SJCRH30 (cell line): ENCODE measurements at regions not wholly inside any gene's neighbourhood (a gene's known extent, or its start where the extent isn't known, plus 50 kb on each side); places are given as distances from the start of the nearest gene placed in this dataset.

Experiments
- DNase-seq, 2 experiments: peaks; one replicate each; pipeline ENCODE4 v3.0.0-alpha.2; 2015 to 2020
- H3K27ac ChIP-seq: fragments of 250-450 bp; sonication (Bioruptor Pico); 2 replicates; pipeline ENCODE4 v1.5.1; 2020; ENCODE audit warnings: mild to moderate bottlenecking, moderate library complexity
- H3K27me3 ChIP-seq: fragments of 250-450 bp; sonication (Bioruptor Pico); 2 replicates; pipeline ENCODE4 v1.5.1; 2020; ENCODE audit warnings: mild to moderate bottlenecking, moderate library complexity
- H3K36me3 ChIP-seq: fragments of 250-450 bp; sonication (Bioruptor Pico); 2 replicates; pipeline ENCODE4 v1.5.1; 2020; ENCODE audit warnings: mild to moderate bottlenecking, moderate library complexity
- H3K4me1 ChIP-seq: fragments of 250-450 bp; sonication (Bioruptor Pico); 2 replicates; pipeline ENCODE4 v1.5.1; 2020; ENCODE audit warnings: mild to moderate bottlenecking, moderate library complexity
- H3K4me3 ChIP-seq: fragments of 250-450 bp; sonication (Bioruptor Pico); 2 replicates; pipeline ENCODE4 v1.5.1; 2020; ENCODE audit warnings: mild to moderate bottlenecking, moderate library complexity
- H3K9me3 ChIP-seq: fragments of 250-450 bp; sonication (Bioruptor Pico); replicated peaks from 2 replicates; pipeline ENCODE4 v1.5.1; 2020; ENCODE audit warnings: mild to moderate bottlenecking, moderate library complexity

DNA sequence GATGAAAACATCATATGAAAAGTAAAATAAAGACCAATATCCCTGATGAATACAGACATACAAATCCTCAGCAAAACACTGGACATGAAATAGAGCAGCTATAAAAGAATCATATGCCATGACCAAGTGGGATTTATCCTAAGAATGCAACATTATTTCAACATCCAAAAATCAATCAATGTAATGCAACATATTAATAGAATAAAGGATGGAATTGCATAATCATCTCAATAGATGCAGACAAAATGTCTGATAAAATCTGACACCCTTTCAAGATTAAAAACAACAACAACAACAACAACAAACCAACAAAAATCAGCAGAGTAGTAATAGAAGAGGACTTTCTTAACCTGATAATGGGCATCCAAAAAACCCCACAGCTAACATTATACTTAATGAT is 63.8 kb upstream of the IL1R1 start:
- Histone ChIP-seq H3K36me3 (no peaks in the 10 kb centered on the region), H3K9me3 (no peaks in the 10 kb centered on the region)
- DNase-seq = no peak

DNA sequence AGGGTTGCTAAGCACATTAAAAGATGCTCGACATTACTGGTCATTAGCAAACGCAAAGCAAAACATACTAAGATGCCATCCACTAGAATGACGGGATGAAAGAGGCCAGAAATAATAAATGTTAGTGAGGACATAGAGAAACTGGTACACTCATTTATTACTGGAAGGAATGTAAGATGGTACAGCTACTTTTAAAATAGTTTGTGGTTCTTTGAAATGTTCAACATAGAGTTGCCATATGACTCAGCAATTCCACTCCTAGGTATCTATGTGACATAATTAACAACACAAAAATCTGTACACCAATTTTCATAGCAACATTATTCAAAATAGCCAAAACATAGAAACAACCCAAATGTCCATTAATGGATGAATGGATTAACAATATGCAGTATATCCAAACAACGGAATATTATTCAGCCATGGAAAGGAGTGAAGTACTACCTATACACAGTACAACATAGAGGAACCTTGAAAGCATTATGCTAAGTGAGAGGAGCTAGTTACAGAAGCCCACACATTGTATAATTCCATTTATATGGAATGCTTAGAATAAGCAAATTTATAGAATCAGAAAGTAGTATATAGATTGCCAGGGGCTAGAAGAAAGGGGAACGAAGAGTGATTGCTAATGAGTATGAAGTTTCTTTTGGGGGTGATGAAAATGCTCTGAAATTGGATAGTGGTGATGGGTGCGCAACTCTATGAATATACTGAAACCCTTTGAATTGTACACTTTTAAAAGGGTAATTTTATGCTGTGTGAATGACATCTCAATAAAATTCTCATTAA is 61.9 kb upstream of the IL1R1 start:
- Histone ChIP-seq H3K4me1 (no peaks in the 10 kb centered on the region), H3K27ac (no peak overlapping the region), H3K27me3 (no peaks in the 10 kb centered on the region), H3K36me3 (no peaks in the 10 kb centered on the region), H3K9me3 (no peaks in the 10 kb centered on the region), H3K4me3 (no peak overlapping the region)
- no peak for DNase-seq

More for the DNA sequence above, 63.8 kb upstream of the IL1R1 start:
- H3K27me3 ChIP-seq = no peaks in the 10 kb centered on the region
- no peaks in the 10 kb centered on the region for H3K4me1 ChIP-seq
- no peak overlapping the region for H3K4me3 ChIP-seq
- no peak overlapping the region for H3K27ac ChIP-seq

DNA sequence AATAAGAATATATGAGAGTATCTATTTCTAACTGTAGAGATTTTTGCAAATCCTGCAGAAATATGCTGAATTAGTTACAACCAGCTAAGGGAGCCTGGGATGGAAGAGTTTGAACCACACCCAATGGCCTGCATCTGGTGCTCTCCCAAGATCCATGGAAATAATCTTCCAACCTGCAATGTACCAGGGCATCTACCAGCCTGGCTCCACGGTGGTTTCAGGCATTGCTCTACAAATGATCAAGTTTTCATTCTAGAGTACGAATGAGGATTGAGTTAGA is 61.4 kb upstream of the IL1R1 start:
- Histone ChIP-seq H3K9me3 (no peaks in the 10 kb centered on the region), H3K4me3 (no peak overlapping the region), H3K4me1 (no peaks in the 10 kb centered on the region), H3K27me3 (no peaks in the 10 kb centered on the region), H3K36me3 (no peaks in the 10 kb centered on the region), H3K27ac (no peak overlapping the region)
- no peak for DNase-seq

DNA sequence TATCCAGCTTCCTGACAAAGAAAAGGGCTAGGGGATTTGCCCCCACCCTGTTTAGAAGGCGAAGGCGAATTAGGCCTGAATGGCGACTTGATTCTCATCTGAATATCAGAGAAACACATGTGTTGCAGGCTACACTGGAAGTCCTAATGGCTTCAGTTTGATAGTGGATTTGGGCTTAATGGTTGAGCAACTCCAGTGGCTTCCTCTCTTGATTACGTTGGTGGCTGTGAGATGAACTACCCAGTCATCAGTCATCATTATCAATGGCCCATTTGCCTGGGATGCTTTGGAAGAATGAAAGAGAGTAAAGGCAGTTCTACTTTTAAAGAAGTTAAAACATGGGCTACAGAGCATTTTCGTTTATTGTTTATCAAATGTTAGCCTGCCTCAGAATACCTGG is 60.9 kb upstream of the IL1R1 start:
- Histone ChIP-seq H3K4me3 (no peak overlapping the region), H3K27me3 (no peaks in the 10 kb centered on the region), H3K27ac (no peak overlapping the region), H3K4me1 (no peaks in the 10 kb centered on the region), H3K36me3 (no peaks in the 10 kb centered on the region), H3K9me3 (no peaks in the 10 kb centered on the region)
- DNase-seq = no peak

DNA sequence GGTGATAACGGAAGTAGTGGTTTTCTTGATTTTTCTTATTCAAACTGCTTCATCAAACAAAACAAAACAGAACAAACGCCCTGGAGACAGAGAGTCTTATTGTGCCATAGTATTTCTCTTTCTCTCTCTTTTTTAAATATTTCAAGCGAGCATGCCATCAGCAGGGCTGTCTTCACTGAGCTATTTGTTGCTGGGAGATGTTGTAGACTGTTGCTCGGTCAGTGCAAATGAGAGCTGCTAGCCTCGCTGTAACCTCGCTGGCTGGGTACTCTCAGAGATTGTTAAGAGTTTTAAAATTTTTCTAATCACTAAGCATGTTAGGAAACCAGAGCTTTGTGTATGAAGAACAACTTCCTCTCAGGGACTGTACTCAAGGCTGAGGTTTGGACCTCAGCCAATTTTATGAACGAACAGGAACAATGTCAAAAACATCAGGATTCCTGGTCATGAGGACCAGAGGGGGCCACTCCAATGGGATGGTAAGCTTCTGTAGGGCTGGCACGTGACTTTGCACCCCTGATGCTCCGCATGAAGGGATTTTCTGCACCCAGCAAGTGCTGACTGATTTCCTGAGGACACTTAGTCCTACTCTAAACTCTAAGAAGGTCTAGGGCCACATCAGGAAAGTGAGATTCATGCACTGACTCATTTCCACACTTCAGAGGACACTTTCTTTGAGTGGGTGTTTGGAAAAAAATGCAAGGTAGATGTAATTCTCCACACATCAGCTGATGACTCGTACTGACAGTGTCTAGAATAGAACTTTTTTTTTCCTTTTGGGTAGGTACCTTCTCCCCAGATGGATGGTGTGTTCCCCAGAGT is 59.8 kb upstream of the IL1R1 start:
- peak in 1 of 2 experiments; percentile 36 for DNase-seq
- no peak overlapping the region for H3K4me3 ChIP-seq
- H3K4me1 ChIP-seq = no peaks in the 10 kb centered on the region
- no peaks in the 10 kb centered on the region for H3K27me3 ChIP-seq
- H3K36me3 ChIP-seq = no peaks in the 10 kb centered on the region
- no peak overlapping the region for H3K27ac ChIP-seq
- no peaks in the 10 kb centered on the region for H3K9me3 ChIP-seq

DNA sequence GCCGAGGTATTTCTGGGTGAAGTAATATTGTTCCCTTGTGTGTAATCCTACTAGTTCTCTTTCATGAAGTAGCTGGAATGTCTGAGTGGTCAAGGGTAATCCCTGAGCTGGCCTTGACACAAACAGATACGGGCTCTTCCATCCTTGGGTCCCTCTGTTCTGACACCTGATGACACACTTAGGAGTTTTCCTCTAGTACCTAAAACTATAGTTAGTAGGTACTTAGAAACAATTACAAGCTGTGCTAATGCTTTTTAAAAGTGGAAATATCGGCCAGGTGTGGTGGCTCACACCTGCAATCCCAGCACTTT is 59.2 kb upstream of the IL1R1 start:
- no peaks in the 10 kb centered on the region for H3K4me1 ChIP-seq
- H3K9me3 ChIP-seq = no peaks in the 10 kb centered on the region
- no peak overlapping the region for H3K27ac ChIP-seq
- no peak for DNase-seq
- no peak overlapping the region for H3K4me3 ChIP-seq
- H3K27me3 ChIP-seq = no peaks in the 10 kb centered on the region
- H3K36me3 ChIP-seq = no peaks in the 10 kb centered on the region

DNA sequence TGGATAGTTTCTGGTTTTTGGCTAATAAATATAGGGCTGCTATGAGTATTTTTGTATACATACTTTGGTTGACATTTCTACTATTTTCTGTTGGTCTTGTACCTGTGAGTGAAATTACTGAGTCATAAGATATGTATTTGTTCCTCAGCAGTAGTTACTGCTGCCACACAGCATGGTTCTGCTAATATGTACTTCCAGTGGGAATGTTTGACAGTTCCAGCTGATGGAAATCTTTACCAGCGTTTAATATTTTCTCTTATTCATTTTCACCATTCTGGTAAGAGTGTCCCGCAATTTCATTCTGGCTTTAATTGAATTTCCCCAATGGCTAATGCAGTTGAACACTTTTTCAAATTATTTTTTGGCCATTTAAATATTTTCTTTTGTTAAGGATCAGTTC is 57.9 kb upstream of the IL1R1 start:
- Histone ChIP-seq H3K4me1 (no peaks in the 10 kb centered on the region), H3K27ac (no peak overlapping the region), H3K4me3 (no peak overlapping the region), H3K36me3 (no peaks in the 10 kb centered on the region), H3K27me3 (no peaks in the 10 kb centered on the region), H3K9me3 (no peaks in the 10 kb centered on the region)
- DNase-seq = no peak

DNA sequence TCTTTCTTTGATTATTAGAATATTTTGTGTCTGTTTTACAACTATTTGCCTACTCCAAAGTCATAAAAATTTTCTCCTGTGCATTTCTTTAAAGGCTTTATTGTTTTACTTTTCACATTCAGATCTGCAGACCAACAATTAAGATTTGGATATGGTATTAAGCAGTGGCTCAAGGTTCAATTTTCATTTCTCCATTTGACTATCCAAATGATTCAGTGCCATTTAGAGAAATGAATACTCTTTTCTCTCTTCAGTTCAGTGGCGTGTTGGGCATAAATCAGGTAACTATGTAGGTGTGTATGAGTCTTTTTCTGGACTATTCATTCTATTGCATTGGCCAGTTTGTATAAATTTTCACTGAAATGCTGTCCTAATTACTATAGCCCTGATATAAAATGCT is 57.3 kb upstream of the IL1R1 start:
- Histone ChIP-seq H3K27me3 (no peaks in the 10 kb centered on the region), H3K36me3 (no peaks in the 10 kb centered on the region), H3K4me3 (no peak overlapping the region), H3K4me1 (no peaks in the 10 kb centered on the region), H3K9me3 (no peaks in the 10 kb centered on the region), H3K27ac (no peak overlapping the region)
- no peak for DNase-seq

DNA sequence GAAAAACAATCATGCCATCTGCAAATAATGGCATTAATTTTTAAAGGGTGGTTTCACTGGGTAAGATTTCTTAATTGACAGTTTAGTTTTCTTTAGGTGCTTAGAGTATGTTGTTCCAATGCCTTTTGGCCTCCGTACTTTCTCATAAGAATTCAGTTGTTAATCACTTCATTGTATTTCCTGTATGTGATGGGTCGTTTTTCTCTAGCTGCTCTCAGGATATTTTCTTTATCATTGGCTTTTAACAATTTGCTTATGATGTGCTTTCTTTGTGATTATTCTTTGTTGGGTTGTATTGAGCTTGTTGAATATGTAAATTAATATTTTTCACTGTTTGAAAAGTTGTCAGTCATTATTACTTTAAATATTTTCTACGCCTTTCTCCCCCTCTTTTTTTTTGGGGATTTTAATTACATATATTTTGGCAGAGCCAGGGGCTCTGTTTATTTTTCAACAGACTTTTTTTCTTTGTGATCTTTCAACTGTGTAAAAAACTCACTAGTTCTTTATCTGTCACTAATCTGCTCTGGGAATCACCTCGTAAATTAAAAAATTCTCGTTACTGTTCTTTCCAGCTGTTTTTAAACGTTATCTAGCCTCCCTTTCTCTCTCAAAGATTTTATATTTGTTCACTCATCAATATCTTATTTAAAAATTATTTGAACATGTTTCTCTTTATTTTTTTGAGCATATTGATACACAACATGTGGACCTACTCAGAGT is 56.2 kb upstream of the IL1R1 start:
- DNase-seq = no peak
- H3K36me3 ChIP-seq = no peaks in the 10 kb centered on the region

DNA sequence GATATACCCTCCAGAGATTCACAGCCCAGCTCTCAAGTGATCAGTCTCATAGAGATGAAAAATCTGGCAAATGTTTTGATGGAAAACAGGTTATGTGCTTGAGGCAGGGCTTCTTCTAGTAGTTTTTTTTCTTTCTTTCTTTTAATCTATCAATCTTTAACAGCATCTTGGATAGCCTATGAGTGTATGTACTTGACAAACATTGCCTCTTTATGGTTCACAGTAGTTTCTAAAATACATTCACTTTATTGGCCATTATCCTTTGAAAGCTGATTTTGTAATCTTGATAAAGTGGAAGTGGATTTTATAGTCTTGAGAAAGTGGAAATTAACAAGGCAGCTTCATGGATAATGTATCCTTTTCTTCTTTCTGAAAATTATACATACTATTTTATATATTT is 51.4 kb upstream of the IL1R1 start:
- DNase-seq = no peak
- no peaks in the 10 kb centered on the region for H3K36me3 ChIP-seq
- H3K4me3 ChIP-seq = no peak overlapping the region
- no peak overlapping the region for H3K27ac ChIP-seq
- H3K27me3 ChIP-seq = 0 out of 2 replicates have a peak, but pooled peaks cover 3% of the 10 kb centered on the region
- no peaks in the 10 kb centered on the region for H3K9me3 ChIP-seq
- H3K4me1 ChIP-seq = no peaks in the 10 kb centered on the region

More for the DNA sequence above, 56.2 kb upstream of the IL1R1 start:
- Histone ChIP-seq H3K27me3 (0 out of 2 replicates have a peak, but pooled peaks cover 3% of the 10 kb centered on the region), H3K9me3 (no peaks in the 10 kb centered on the region), H3K4me3 (no peak overlapping the region), H3K27ac (no peak overlapping the region), H3K4me1 (no peaks in the 10 kb centered on the region)

DNA sequence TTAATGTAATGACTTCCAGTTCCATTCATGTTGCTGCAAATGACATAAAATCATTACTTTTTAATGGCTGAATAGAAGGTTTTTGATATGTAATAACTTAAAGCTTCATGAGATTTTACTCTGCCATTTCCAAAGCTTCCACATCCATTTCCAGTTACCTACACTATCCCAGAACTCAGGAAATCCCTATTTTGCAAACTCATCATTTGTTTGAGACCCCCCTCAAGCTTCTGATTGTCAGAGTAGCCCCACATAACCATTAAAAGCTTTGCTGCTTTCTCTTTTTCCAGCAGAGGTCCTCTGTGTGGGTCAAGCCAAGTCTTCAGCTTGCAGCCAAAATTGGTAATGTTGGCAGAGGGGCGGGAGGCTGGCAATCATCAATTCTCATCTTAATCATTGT is 50.6 kb upstream of the IL1R1 start:
- no peaks in the 10 kb centered on the region for H3K4me1 ChIP-seq
- no peak for DNase-seq
- H3K36me3 ChIP-seq = no peaks in the 10 kb centered on the region
- H3K27ac ChIP-seq = no peak overlapping the region
- H3K9me3 ChIP-seq = no peaks in the 10 kb centered on the region
- H3K27me3 ChIP-seq = 0 out of 2 replicates have a peak, but pooled peaks cover 3% of the 10 kb centered on the region
- no peak overlapping the region for H3K4me3 ChIP-seq

DNA sequence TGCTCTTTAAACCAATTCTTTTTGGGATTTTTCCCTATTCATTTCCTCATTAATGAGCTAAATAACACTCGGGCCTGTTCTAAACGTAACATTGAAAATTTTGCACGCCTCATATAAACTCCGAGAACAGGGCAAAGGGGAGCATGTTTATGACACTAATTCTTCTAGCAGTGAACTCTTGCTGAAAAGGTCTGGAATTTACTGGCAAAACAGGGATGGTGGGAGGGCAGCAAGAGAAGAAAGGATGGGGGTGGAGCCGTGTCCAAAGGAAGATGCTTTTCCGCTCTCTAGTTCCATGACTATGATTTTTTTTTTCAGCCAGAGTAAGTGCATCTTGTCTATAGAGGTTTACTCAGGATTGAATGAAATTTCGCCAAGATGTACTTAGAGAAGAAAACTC is 50.0 kb upstream of the IL1R1 start:
- H3K27me3 ChIP-seq = 0 out of 2 replicates have a peak, but pooled peaks cover 3% of the 10 kb centered on the region
- H3K27ac ChIP-seq = no peak overlapping the region
- H3K36me3 ChIP-seq = no peaks in the 10 kb centered on the region
- H3K9me3 ChIP-seq = no peaks in the 10 kb centered on the region
- no peaks in the 10 kb centered on the region for H3K4me1 ChIP-seq
- H3K4me3 ChIP-seq = no peak overlapping the region
- no peak for DNase-seq
